Uterus (tissue), 3 donors: ENCODE measurements at regions not wholly inside any gene's neighbourhood (a gene's known extent, or its start where the extent isn't known, plus 50 kb on each side); places are given as distances from the start of the nearest gene placed in this dataset.

Source experiments
- DNase-seq, 2 donors: peaks; one replicate each; pipeline ENCODE4 v3.0.0-alpha.2; 2019 to 2020
- H3K27ac ChIP-seq, 2 donors: fragments of 200-600 bp; sonication (generic); 1 replicate in 1 of 2; 2 replicates in 1 of 2; pipeline ENCODE4 v1.5.1; 2016 to 2018
- H3K27me3 ChIP-seq, 2 donors: fragments of 200-600 bp; sonication (generic); one replicate each; pipeline ENCODE4 v1.5.1; 2018 to 2019; ENCODE audit warnings: control low read depth in 1 of 2
- H3K36me3 ChIP-seq, 2 donors: fragments of 200-600 bp; sonication (generic); one replicate each; pipeline ENCODE4 v1.5.1; 2019; ENCODE audit warnings: control low read depth in 1 of 2
- H3K4me1 ChIP-seq, 2 donors: fragments of 200-600 bp; sonication (generic); one replicate each; pipeline ENCODE4 v1.5.1; 2018 to 2019; ENCODE audit warnings: control low read depth in 1 of 2
- H3K4me3 ChIP-seq, 2 donors: fragments of 200-600 bp; sonication (generic); 1 replicate in 1 of 2; 2 replicates in 1 of 2; pipeline ENCODE4 v1.5.1; 2018 to 2019; ENCODE audit warnings: mild to moderate bottlenecking in 1 of 2
- H3K9me3 ChIP-seq, 2 donors: fragments of 200-600 bp; sonication (generic); one replicate each; pipeline ENCODE4 v1.5.1; 2019; ENCODE audit warnings: control low read depth in 1 of 2
- POLR2A ChIP-seq, 2 donors: fragments of 450-650 bp; IDR thresholded peaks; one replicate each; pipeline ENCODE4 v1.6.1; 2016; ENCODE audit warnings: antibody characterized with exemption in 2 of 2, mild to moderate bottlenecking in 1 of 2, moderate library complexity in 1 of 2
- intact Hi-C: fragments of 100-400 bp; cut with DNase I; formaldehyde crosslinking; loops from one replicate; pipeline ENCODE4 v1.15.1; 2023; ENCODE audit warnings: low total_unique reads
- TF ChIP-seq, protein P1 (sequence below), 4 experiments: fragments of 200-600 bp in 2 of 4; fragments of 450-650 bp in 2 of 4; sonication (generic) in 2 of 4; IDR thresholded peaks; one replicate each; pipeline ENCODE4 v1.5.1; 2016 to 2019; ENCODE audit warnings: antibody characterized with exemption in 4 of 4, mild to moderate bottlenecking in 2 of 4, moderate library complexity in 1 of 4
- donor health status: DM: yes; HTN: yes; CAD: no.

DNA sequence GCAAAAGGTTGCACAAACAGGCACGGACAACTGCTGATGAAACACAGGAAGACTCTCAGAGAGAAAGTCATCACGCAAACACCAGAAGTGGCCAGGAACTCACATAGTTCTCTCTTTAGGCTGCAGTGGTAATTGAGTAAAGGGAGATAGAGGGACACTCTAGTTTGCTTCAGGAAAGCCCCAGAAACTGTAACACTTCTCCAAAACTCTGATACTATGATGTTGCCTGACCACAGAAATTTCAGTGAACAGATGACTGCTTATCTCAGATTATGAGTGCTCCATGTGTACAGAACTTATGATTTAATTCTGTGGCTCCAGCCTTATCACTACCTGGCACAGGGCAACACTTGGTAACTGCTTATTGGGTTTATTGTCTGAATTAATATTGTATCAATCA lies 311.5 kb upstream of the GYPC start:
- Histone ChIP-seq H3K36me3 (no peaks in the 10 kb centered on the region), H3K27me3 (no peaks in the 10 kb centered on the region), H3K9me3 (no peaks in the 10 kb centered on the region), H3K4me3 (no peak overlapping the region), H3K4me1 (no peaks in the 10 kb centered on the region), H3K27ac (no peak overlapping the region)
- no peak for TF ChIP-seq POLR2A (IDR thresholded peaks at IDR 0.05)
- TF ChIP-seq, protein P1, sequence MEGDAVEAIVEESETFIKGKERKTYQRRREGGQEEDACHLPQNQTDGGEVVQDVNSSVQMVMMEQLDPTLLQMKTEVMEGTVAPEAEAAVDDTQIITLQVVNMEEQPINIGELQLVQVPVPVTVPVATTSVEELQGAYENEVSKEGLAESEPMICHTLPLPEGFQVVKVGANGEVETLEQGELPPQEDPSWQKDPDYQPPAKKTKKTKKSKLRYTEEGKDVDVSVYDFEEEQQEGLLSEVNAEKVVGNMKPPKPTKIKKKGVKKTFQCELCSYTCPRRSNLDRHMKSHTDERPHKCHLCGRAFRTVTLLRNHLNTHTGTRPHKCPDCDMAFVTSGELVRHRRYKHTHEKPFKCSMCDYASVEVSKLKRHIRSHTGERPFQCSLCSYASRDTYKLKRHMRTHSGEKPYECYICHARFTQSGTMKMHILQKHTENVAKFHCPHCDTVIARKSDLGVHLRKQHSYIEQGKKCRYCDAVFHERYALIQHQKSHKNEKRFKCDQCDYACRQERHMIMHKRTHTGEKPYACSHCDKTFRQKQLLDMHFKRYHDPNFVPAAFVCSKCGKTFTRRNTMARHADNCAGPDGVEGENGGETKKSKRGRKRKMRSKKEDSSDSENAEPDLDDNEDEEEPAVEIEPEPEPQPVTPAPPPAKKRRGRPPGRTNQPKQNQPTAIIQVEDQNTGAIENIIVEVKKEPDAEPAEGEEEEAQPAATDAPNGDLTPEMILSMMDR (IDR thresholded peaks at IDR 0.05) = no peak
- intact Hi-C loops = no loop called here
- DNase-seq = no peak

DNA sequence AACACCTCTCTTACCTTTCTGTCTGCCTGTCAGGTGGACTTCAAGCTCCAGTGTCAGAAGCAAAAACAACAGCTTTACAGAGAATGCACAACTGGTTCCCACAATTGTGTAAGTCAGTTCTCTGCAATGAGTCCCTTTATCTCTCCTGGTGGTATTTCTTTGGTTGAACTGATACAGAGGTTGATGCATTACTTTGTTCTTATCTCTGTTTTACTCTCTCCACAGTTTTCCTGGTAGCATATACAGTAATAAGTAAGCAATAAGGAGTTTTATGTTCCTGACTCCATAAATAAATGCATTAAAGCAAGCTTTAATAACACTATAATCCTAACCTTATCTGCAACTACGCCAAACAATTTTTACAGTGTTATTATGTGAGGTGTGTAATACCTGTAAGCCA lies 310.3 kb upstream of the GYPC start:
- H3K4me1 ChIP-seq = no peaks in the 10 kb centered on the region
- no peak for TF ChIP-seq POLR2A (IDR thresholded peaks at IDR 0.05)
- TF ChIP-seq, protein P1 (IDR thresholded peaks at IDR 0.05) = no peak

DNA sequence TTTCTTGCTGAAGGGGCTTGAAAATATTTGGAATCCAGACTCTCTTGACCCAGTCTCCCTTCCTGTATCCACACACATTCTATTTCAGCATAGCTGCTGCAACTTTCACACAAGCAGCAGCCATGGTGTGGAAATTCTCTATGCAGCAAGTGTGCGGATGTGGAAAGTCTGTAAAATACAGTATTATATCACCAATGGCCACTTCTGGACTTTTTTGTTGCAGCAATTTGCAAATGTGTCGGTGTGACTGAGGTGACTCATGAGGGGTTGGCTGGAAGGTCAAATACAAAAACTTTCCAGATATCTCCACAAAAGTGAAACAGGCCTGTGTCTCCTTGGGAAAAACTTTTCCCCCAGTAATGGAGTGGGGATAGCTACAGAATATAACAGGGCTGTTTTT lies 299.3 kb upstream of the GYPC start:
- no peak overlapping the region for H3K4me3 ChIP-seq
- H3K36me3 ChIP-seq = no peaks in the 10 kb centered on the region
- TF ChIP-seq POLR2A (IDR thresholded peaks at IDR 0.05) = no peak
- TF ChIP-seq, protein P1 (IDR thresholded peaks at IDR 0.05) = no peak
- H3K9me3 ChIP-seq = no peaks in the 10 kb centered on the region
- DNase-seq = no peak
- intact Hi-C loops = no loop called here
- H3K27me3 ChIP-seq = no peaks in the 10 kb centered on the region
- H3K27ac ChIP-seq = no peak overlapping the region
- H3K4me1 ChIP-seq = no peaks in the 10 kb centered on the region

More for the DNA sequence above, 310.3 kb upstream of the GYPC start:
- Histone ChIP-seq H3K4me3 (no peak overlapping the region), H3K9me3 (no peaks in the 10 kb centered on the region), H3K27me3 (no peaks in the 10 kb centered on the region), H3K27ac (no peak overlapping the region), H3K36me3 (no peaks in the 10 kb centered on the region)
- intact Hi-C loops = no loop called here
- DNase-seq = no peak

DNA sequence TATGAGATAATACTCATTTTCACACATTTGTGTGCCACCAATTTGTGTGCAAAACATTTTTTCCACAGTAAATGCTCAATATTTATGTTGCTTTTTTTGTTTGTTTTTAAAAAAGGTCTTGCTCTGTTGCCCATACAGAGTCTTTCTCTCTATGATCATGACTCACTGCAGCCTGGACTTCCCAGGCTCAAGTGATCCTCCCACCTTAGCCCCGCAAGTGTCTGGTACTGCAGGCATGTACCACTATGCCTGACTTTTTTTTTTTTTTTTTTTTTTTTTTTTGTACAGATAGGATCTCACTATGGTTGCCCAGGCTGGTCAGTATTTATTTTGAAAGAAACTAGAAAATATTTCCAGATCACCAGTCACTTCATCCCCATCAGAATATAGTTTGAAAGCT lies 297.8 kb upstream of the GYPC start:
- TF ChIP-seq POLR2A (IDR thresholded peaks at IDR 0.05) = no peak
- TF ChIP-seq, protein P1 (IDR thresholded peaks at IDR 0.05) = no peak
- intact Hi-C loops = no loop called here
- Histone ChIP-seq H3K4me1 (no peaks in the 10 kb centered on the region), H3K9me3 (no peaks in the 10 kb centered on the region), H3K36me3 (no peaks in the 10 kb centered on the region), H3K27me3 (no peaks in the 10 kb centered on the region), H3K27ac (no peak overlapping the region), H3K4me3 (no peak overlapping the region)
- no peak for DNase-seq

DNA sequence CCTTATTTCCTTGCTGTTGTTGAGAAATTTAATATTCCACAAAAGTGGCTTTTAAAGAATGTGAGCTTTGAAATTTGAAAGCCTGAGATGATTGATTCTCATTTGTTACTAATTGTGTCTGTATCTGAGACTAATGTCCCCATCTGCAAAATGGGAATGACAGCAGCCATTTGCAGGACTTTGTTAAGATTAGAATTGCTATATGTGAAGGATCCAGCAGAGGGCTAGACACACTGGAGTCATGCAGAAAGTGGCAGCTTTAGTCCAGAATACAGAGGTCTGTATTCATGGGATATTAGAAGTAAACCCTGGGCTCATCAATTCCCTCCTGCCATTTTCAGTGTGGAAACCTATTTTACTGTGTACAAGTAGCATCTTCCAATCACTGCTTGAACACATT lies 296.5 kb upstream of the GYPC start:
- Histone ChIP-seq H3K4me1 (no peaks in the 10 kb centered on the region), H3K36me3 (no peaks in the 10 kb centered on the region), H3K4me3 (no peak overlapping the region), H3K27me3 (no peaks in the 10 kb centered on the region), H3K27ac (no peak overlapping the region), H3K9me3 (no peaks in the 10 kb centered on the region)
- no peak for DNase-seq
- TF ChIP-seq POLR2A (IDR thresholded peaks at IDR 0.05) = no peak
- TF ChIP-seq, protein P1 (IDR thresholded peaks at IDR 0.05) = no peak
- intact Hi-C loops = no loop called here
